OCI-LY3 (cell line): ENCODE measurements at regions not wholly inside any gene's neighbourhood (a gene's known extent, or its start where the extent isn't known, plus 50 kb on each side); places are given as distances from the start of the nearest gene placed in this dataset.

Experiments
- EZH2phosphoT487 ChIP-seq: fragments of 200-600 bp; shearing (Covaris generic); IDR thresholded peaks from 2 replicates; pipeline ENCODE4 v1.6.1; 2018; ENCODE audit warnings: antibody characterized with exemption, mixed run types, low read depth
- TF ChIP-seq, protein P1 (sequence below): fragments of 200-600, 300-600 bp; sonication (generic); IDR thresholded peaks from 2 replicates; pipeline ENCODE4 v1.5.1; 2014; ENCODE audit warnings: antibody characterized with exemption, low read length, low read depth

DNA sequence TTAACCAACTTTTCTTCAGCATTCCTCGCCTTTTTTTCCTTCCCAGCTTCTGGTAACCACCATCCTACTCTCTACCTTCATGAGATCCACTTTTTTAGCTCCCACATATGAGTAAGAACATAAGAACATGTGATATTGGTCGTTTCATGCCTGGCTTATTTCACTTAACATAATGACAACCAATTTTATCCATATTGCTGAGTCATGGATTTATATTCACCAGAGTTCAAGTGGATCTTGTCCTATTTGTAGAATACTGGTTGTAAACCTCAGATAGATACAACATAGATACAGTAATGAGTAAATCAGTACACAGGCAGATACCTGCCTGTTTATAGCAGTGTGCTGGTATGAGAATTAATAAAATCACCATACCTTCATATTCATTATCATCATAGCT, 412.0 kb upstream of the RBMS3 start:
- TF ChIP-seq, protein P1, sequence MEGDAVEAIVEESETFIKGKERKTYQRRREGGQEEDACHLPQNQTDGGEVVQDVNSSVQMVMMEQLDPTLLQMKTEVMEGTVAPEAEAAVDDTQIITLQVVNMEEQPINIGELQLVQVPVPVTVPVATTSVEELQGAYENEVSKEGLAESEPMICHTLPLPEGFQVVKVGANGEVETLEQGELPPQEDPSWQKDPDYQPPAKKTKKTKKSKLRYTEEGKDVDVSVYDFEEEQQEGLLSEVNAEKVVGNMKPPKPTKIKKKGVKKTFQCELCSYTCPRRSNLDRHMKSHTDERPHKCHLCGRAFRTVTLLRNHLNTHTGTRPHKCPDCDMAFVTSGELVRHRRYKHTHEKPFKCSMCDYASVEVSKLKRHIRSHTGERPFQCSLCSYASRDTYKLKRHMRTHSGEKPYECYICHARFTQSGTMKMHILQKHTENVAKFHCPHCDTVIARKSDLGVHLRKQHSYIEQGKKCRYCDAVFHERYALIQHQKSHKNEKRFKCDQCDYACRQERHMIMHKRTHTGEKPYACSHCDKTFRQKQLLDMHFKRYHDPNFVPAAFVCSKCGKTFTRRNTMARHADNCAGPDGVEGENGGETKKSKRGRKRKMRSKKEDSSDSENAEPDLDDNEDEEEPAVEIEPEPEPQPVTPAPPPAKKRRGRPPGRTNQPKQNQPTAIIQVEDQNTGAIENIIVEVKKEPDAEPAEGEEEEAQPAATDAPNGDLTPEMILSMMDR, result no peak
- TF ChIP-seq EZH2phosphoT487, result no peak
